Ureter (tissue), 1 donor: ENCODE measurements at regions not wholly inside any gene's neighbourhood (a gene's known extent, or its start where the extent isn't known, plus 50 kb on each side); places are given as distances from the start of the nearest gene placed in this dataset.
"Not testable (repeated sequence)": the region's sequence is repeated elsewhere in the genome, so short reads cannot be mapped to it uniquely, and the experiment has no call there.

Source experiments
- DNase-seq: peaks from one replicate; pipeline ENCODE4 v3.0.0-alpha.2; 2020; ENCODE audit warnings: low spot score
- donor health status: DM: yes; HTN: yes; CAD: no.

GRCh38 chr10:59454171-59454919, 92.0 kb upstream of the FAM13C start:
- DNase-seq: no peak

- DNase-seq: no peak
Observed at GRCh38 chr10:59448616-59449015, 86.3 kb upstream of the FAM13C start.

- DNase-seq: no peak
Observed at GRCh38 chr10:59435707-59436106, 73.4 kb upstream of the FAM13C start.

GRCh38 chr10:59434463-59435321, 72.3 kb upstream of the FAM13C start:
- no peak for DNase-seq

GRCh38 chr10:59433720-59434428, 71.5 kb upstream of the FAM13C start:
- DNase-seq: no peak

- DNase-seq: no peak
Observed at GRCh38 chr10:59432207-59432900, 70.0 kb upstream of the FAM13C start.

- not testable (repeated sequence) for DNase-seq
Observed at GRCh38 chr10:59413795-59414194, 51.4 kb upstream of the FAM13C start.
